ENCODE measurements at regions not wholly inside any gene's neighbourhood (a gene's known extent, or its start where the extent isn't known, plus 50 kb on each side); places are given as distances from the start of the nearest gene placed in this dataset.

DNA sequence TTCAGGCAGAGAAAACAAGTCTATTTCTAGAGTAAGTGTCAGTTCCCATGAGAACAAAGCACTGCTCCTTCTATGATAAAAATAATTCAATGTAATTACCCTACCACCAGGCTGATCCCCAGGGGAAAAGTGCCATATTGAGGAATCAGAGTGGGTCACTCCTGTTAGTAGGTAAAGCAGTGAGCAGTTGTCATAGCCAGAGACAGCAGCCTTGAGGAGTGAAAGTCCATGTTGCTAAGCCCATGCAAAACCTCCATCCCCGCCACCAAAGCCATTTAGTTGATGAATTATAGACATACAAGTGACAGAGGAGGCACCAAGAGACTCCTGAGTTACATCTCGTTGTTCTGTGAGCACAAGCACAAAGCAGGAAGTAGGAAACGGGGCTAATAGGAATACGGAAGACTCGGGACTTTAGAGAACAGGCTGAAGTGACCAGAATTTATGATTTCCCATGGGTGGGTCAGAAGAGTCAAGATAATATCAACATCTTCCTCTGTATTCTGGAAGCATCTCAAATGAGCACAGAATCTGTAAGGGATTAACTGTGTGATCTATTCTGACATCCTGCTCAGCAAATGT is 197.9 kb downstream of the MAFB start:
- TF ChIP-seq POLR2A (IDR thresholded peaks at IDR 0.05; ENCODE audit: control extremely low read depth in 1 of 2, low read depth in 2 of 2, low read length in 2 of 2), result no peak
- no peak for TF ChIP-seq CHD2 (IDR thresholded peaks at IDR 0.05; ENCODE audit: low read length)
- TF ChIP-seq SIN3A (conservative IDR thresholded peaks at IDR 0.05 in 1 of 2, IDR thresholded peaks at IDR 0.05 in 1 of 2; ENCODE audit: low read depth in 1 of 2, low read length in 2 of 2), result no peak
- TF ChIP-seq GABPA (IDR thresholded peaks at IDR 0.05; ENCODE audit: borderline replicate concordance, insufficient read depth, low read length), result no peak
- TF ChIP-seq BCL11A (IDR thresholded peaks at IDR 0.05; ENCODE audit: low read depth in 2 of 2, low read length in 2 of 2), result no peak
- TF ChIP-seq, protein P1, sequence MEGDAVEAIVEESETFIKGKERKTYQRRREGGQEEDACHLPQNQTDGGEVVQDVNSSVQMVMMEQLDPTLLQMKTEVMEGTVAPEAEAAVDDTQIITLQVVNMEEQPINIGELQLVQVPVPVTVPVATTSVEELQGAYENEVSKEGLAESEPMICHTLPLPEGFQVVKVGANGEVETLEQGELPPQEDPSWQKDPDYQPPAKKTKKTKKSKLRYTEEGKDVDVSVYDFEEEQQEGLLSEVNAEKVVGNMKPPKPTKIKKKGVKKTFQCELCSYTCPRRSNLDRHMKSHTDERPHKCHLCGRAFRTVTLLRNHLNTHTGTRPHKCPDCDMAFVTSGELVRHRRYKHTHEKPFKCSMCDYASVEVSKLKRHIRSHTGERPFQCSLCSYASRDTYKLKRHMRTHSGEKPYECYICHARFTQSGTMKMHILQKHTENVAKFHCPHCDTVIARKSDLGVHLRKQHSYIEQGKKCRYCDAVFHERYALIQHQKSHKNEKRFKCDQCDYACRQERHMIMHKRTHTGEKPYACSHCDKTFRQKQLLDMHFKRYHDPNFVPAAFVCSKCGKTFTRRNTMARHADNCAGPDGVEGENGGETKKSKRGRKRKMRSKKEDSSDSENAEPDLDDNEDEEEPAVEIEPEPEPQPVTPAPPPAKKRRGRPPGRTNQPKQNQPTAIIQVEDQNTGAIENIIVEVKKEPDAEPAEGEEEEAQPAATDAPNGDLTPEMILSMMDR (IDR thresholded peaks at IDR 0.05; ENCODE audit: control extremely low read depth in 1 of 3, insufficient read depth in 1 of 3, low read depth in 1 of 3, low read length in 3 of 3), result no peak
- TF ChIP-seq POLR2AphosphoS5 (IDR thresholded peaks at IDR 0.05; ENCODE audit: low read depth, low read length), result no peak
- TF ChIP-seq NANOG (IDR thresholded peaks at IDR 0.05; ENCODE audit: insufficient read depth, low read depth, low read length, poor library complexity, severe bottlenecking), result no peak
- TF ChIP-seq YY1 (IDR thresholded peaks at IDR 0.05; ENCODE audit: low read depth, low read length), result no peak
- no peak for TF ChIP-seq TCF12 (IDR thresholded peaks at IDR 0.05; ENCODE audit: low read depth, low read length)
- TF ChIP-seq USF2 (IDR thresholded peaks at IDR 0.05; ENCODE audit: low read length), result no peak
- no peak for TF ChIP-seq JUND (IDR thresholded peaks at IDR 0.05; ENCODE audit: low read length)
